K562 (cell line): ENCODE measurements at regions not wholly inside any gene's neighbourhood (a gene's known extent, or its start where the extent isn't known, plus 50 kb on each side); places are given as distances from the start of the nearest gene placed in this dataset.
A peak's percentile ranks its signal among the peaks of the same experiment; 100 is the strongest.

Experiments used
- ATAC-seq: fragments of 200-7000 bp; cut with Tn5 transposase; 3 replicates; pipeline ENCODE4 v1.9.1; 2020; ENCODE audit warnings: moderate library complexity
- BruUV-seq: library from RNA; stranded (reverse); fragments of 400-500 nt; replicated peaks from 2 replicates; lab custom pipeline; 2021; lab: Mats Ljungman, UMichigan
- CTCF ChIA-PET: fragments of 300-600 bp; formaldehyde crosslinking; extraction: SDS; loops from one replicate; lab custom pipeline; 2021; ENCODE audit warnings: low intra/inter-chr PET ratio; lab: Yijun Ruan, JAX
- POLR2A ChIA-PET: fragments of 300-600, 350-650 bp; sonication (Branson Sonifier 250); formaldehyde crosslinking; extraction: SDS; loops from one replicate; lab custom pipeline; 2021; ENCODE audit warnings: antibody characterized with exemption, inconsistent platforms; lab: Yijun Ruan, JAX
- DNase-seq, 4 experiments: peaks; one replicate each; pipeline versions ENCODE4 v3.0.0 to v3.0.0-alpha.2; 2011 to 2018; ENCODE audit warnings: low spot score in 3 of 4, mixed read lengths in 3 of 4; ENCODE audit errors: extremely low read depth in 1 of 4
- FAIRE-seq: peaks from 2 replicates; lab custom pipeline; 2011; peaks lifted over from hg19 to GRCh38; lab: Jason Lieb, UNC
- H2AFZ ChIP-seq: 2 replicates; pipeline ENCODE4 v1.6.0; 2011; ENCODE audit warnings: low read depth, low read length, control low read depth, inconsistent platforms
- H3K27ac ChIP-seq: fragments of 200-600 bp; 3 replicates; pipeline ENCODE4 v1.8.0; 2011; ENCODE audit warnings: low read depth, mild to moderate bottlenecking, control low read depth, inconsistent platforms, low read length, moderate library complexity, mixed read lengths; ENCODE audit errors: extremely low read depth
- H3K27me3 ChIP-seq, 2 experiments: fragments of 300-600 bp in 1 of 2; 2 replicates in 1 of 2; 3 replicates in 1 of 2; pipeline versions ENCODE4 v1.6.0 to v1.8.0; 2011; ENCODE audit warnings: inconsistent platforms in 2 of 2, low read length in 2 of 2, mild to moderate bottlenecking in 1 of 2, mixed read lengths in 1 of 2, moderate library complexity in 1 of 2; ENCODE audit not compliant: control insufficient read depth in 2 of 2, insufficient read depth in 2 of 2
- H3K36me3 ChIP-seq: fragments of 300-600 bp; 3 replicates; pipeline ENCODE4 v1.8.0; 2011; ENCODE audit warnings: mild to moderate bottlenecking, low read length, inconsistent platforms; ENCODE audit not compliant: control insufficient read depth, insufficient read depth
- H3K4me1 ChIP-seq, 2 experiments: fragments of 200-600 bp in 1 of 2; replicated peaks in 1 of 2; 2 replicates in 1 of 2; 3 replicates in 1 of 2; pipeline versions ENCODE4 v1.5.1 to v1.8.0; 2011; ENCODE audit warnings: inconsistent platforms in 2 of 2, low read length in 2 of 2, mild to moderate bottlenecking in 1 of 2, mixed read lengths in 1 of 2, moderate library complexity in 1 of 2; ENCODE audit not compliant: control insufficient read depth in 2 of 2, insufficient read depth in 2 of 2
- H3K4me2 ChIP-seq: 2 replicates; pipeline ENCODE4 v1.6.1; 2011; ENCODE audit warnings: low read length, control low read depth, inconsistent platforms, mixed read lengths; ENCODE audit not compliant: insufficient read depth
- H3K4me3 ChIP-seq: fragments of 200-600 bp; sonication (generic), shearing (Covaris generic); 2 replicates; pipeline ENCODE4 v1.5.1; 2016; ENCODE audit warnings: control low read depth, inconsistent platforms
- H3K79me2 ChIP-seq: fragments of 200-600 bp; 3 replicates; pipeline ENCODE4 v1.8.0; 2011; ENCODE audit warnings: low read length, inconsistent platforms; ENCODE audit not compliant: control insufficient read depth, insufficient read depth
- H3K9ac ChIP-seq, 2 experiments: 2 replicates each; pipeline versions ENCODE4 v1.6.0 to v1.6.1; 2011; ENCODE audit warnings: low read depth in 2 of 2, low read length in 2 of 2, control low read depth in 1 of 2, inconsistent platforms in 1 of 2, mild to moderate bottlenecking in 1 of 2, mixed read lengths in 1 of 2; ENCODE audit not compliant: insufficient read depth in 1 of 2
- H3K9me1 ChIP-seq: one replicate; pipeline ENCODE4 v1.6.0; 2011; ENCODE audit warnings: inconsistent platforms, mild to moderate bottlenecking, low read length, moderate library complexity; ENCODE audit not compliant: control insufficient read depth, insufficient read depth
- H3K9me3 ChIP-seq: replicated peaks from 2 replicates; pipeline ENCODE4 v1.5.1; 2011; ENCODE audit warnings: low read depth, low read length, inconsistent platforms; ENCODE audit not compliant: control insufficient read depth, insufficient read depth
- H4K20me1 ChIP-seq: replicated peaks from 2 replicates; pipeline ENCODE4 v1.6.1; 2011; ENCODE audit warnings: low read length, inconsistent platforms, mixed read lengths; ENCODE audit not compliant: control insufficient read depth, insufficient read depth
- ATF3 ChIP-seq, 2 experiments: fragments of 450-650 bp in 1 of 2; sonication (generic) in 1 of 2; formaldehyde crosslinking in 1 of 2; IDR thresholded peaks in 1 of 2; conservative IDR thresholded peaks in 1 of 2; 2 replicates each; pipeline versions ENCODE4 v1.6.1 to v1.8.1; 2016 to 2023; ENCODE audit warnings: mild to moderate bottlenecking in 2 of 2, moderate library complexity in 2 of 2, inconsistent platforms in 1 of 2, missing genetic modification reagents in 1 of 2
- CHCHD3 ChIP-seq: fragments of 250-450 bp; sonication (Bioruptor Pico); IDR thresholded peaks from 2 replicates; pipeline ENCODE4 v2.1.2; 2022; ENCODE audit warnings: mild to moderate bottlenecking
- FOXP1 ChIP-seq: sonication (generic); formaldehyde crosslinking; IDR thresholded peaks from 2 replicates; pipeline ENCODE4 v1.8.0; 2022; ENCODE audit warnings: mild to moderate bottlenecking, missing genetic modification reagents
- KDM5B ChIP-seq: fragments of 200-600 bp; sonication (generic); IDR thresholded peaks from 2 replicates; pipeline ENCODE4 v1.6.1; 2012; ENCODE audit warnings: low read depth, mild to moderate bottlenecking, moderate library complexity, low read length, control low read depth, inconsistent platforms; ENCODE audit not compliant: insufficient replicate concordance
- PATZ1 ChIP-seq: fragments of 250-450 bp; sonication (Bioruptor Pico); IDR thresholded peaks from 2 replicates; pipeline ENCODE4 v1.5.0; 2020; ENCODE audit warnings: mild to moderate bottlenecking, borderline replicate concordance
- ZBTB11 ChIP-seq, 3 experiments: fragments of 200-800 bp in 1 of 3; fragments of 250-450 bp in 1 of 3; fragments of 450-650 bp in 1 of 3; sonication (Bioruptor Pico) in 1 of 3; sonication (Bioruptor generic) in 1 of 3; formaldehyde crosslinking in 1 of 3; IDR thresholded peaks; 2 replicates each; pipeline versions ENCODE4 v1.6.1 to v1.8.0; 2016 to 2022; ENCODE audit warnings: mild to moderate bottlenecking in 2 of 3, missing genetic modification characterization in 2 of 3, missing compliant biosample characterization in 1 of 3, moderate library complexity in 1 of 3
- WGBS: fragments of 100-300 bp; shearing (Covaris generic); methylation state at CpG from one replicate; pipeline ENCODE4 v1.1.6; 2016; ENCODE audit warnings: low coverage, mixed read lengths; ENCODE audit not compliant: insufficient coverage; ENCODE audit errors: missing lambda C conversion rate; 5-methylcytosine and 5-hydroxymethylcytosine counted together
- in situ Hi-C: fragments of 300-500 bp; cut with MboI; formaldehyde crosslinking; loops from 4 replicates; pipeline ENCODE4 v1.15.0; 2018; ENCODE audit warnings: inconsistent platforms, mixed read lengths
- intact Hi-C: fragments of 100-400 bp; cut with micrococcal nuclease; formaldehyde crosslinking; loops from 2 replicates; pipeline ENCODE4 v1.14.2; 2022

- Histone ChIP-seq H3K27me3 (no peaks in the 10 kb centered on the region), H2AFZ (no peak overlapping the region), H3K9ac (no peak overlapping the region), H3K27ac (no peak overlapping the region), H3K4me3 (no peak overlapping the region), H4K20me1 (no peaks in the 10 kb centered on the region), H3K9me1 (no peaks in the 10 kb centered on the region), H3K9me3 (no peaks in the 10 kb centered on the region), H3K79me2 (no peaks in the 10 kb centered on the region), H3K36me3 (no peaks in the 10 kb centered on the region), H3K4me1 (no peaks in the 10 kb centered on the region), H3K4me2 (no peak overlapping the region)
- no TSS peak for BruUV-seq
- in situ Hi-C loops = no loop called here
- FAIRE-seq = no peak
- no peak for DNase-seq
- 0% methylated on average over 3 of the region's 3 CpGs for WGBS
- CTCF ChIA-PET = no interaction called here
- no peak for ATAC-seq
- POLR2A ChIA-PET = interaction anchor here (1.3 kb wide), 1 partner anchor 10 kb away, joined by 3 read pairs; no protein-coding TSS in a partner anchor
- TF ChIP-seq FOXP1 (CRISPR knock-in tag) = no peak
- no peak for TF ChIP-seq KDM5B
- intact Hi-C loops = no loop called here
Observed at GRCh38 chr5:174291162-174291561, 245.7 kb downstream of the NSG2 start.

- H3K4me1 ChIP-seq = no peaks in the 10 kb centered on the region
- DNase-seq (no peak), FAIRE-seq (no peak), ATAC-seq (no peak)
- H4K20me1 ChIP-seq = no peaks in the 10 kb centered on the region
- intact Hi-C loops = no loop called here
- BruUV-seq = no TSS peak
- ChIA-PET CTCF (no interaction called here), POLR2A (interaction anchor here (1.3 kb wide), 1 partner anchor 11 kb away, joined by 3 read pairs; no protein-coding TSS in a partner anchor)
- H3K27me3 ChIP-seq = no peaks in the 10 kb centered on the region
- H2AFZ ChIP-seq = 0 out of 2 replicates have a peak overlapping the region, but pooled peaks have one; percentile 40
- H3K4me3 ChIP-seq = no peak overlapping the region
- no peak overlapping the region for H3K27ac ChIP-seq
- 0% methylated on average over 3 of the region's 3 CpGs for WGBS
- no peaks in the 10 kb centered on the region for H3K9me1 ChIP-seq
- H3K79me2 ChIP-seq = no peaks in the 10 kb centered on the region
- H3K9ac ChIP-seq = no peak overlapping the region
- in situ Hi-C loops = no loop called here
- no peaks in the 10 kb centered on the region for H3K9me3 ChIP-seq
- H3K4me2 ChIP-seq = no peak overlapping the region
- no peaks in the 10 kb centered on the region for H3K36me3 ChIP-seq
- no peak for TF ChIP-seq ATF3 (IDR thresholded peaks at IDR 0.05)
- TF ChIP-seq ATF3 (CRISPR knock-in tag; conservative IDR thresholded peaks at IDR 0.05) = no peak
- TF ChIP-seq ZBTB11 (CRISPR knock-in tag; IDR thresholded peaks at IDR 0.05) = peak in 2 of 3 experiments; percentile 89 to 97; a peak in 4 of 6 replicates
- no peak for TF ChIP-seq CHCHD3 (CRISPR knock-in tag)
- TF ChIP-seq PATZ1 = no peak
Observed at GRCh38 chr5:174292348-174292747, 246.8 kb downstream of the NSG2 start.
